ENCODE measurements at regions not wholly inside any gene's neighbourhood (a gene's known extent, or its start where the extent isn't known, plus 50 kb on each side); places are given as distances from the start of the nearest gene placed in this dataset.

GRCh38 chr6:169854083-169854725, 102.8 kb downstream of the ERMARD start:
- Histone ChIP-seq H3K4me3 (ENCODE audit: insufficient read depth, low read depth, low read length) (no peak overlapping the region), H3K27ac (ENCODE audit: low read depth, low read length) (no peak overlapping the region), H3K36me3 (ENCODE audit: insufficient read depth, low read length) (no peaks in the 10 kb centered on the region), H3K9me3 (ENCODE audit: insufficient read depth, low read depth, low read length) (peaks cover 11% of the 10 kb centered on the region), H3K9ac (ENCODE audit: low read length) (no peak overlapping the region), H3K4me2 (ENCODE audit: low read length) (no peak overlapping the region), H2AFZ (ENCODE audit: low read depth, low read length) (no peak overlapping the region), H4K20me1 (ENCODE audit: insufficient read depth, low read length) (no peaks in the 10 kb centered on the region), H3K79me2 (ENCODE audit: insufficient read depth, low read length) (no peaks in the 10 kb centered on the region), H3K27me3 (ENCODE audit: insufficient read depth, low read length) (no peaks in the 10 kb centered on the region), H3K4me1 (ENCODE audit: insufficient read depth, low read length) (peaks cover 10% of the 10 kb centered on the region)
- TF ChIP-seq CTCF (IDR thresholded peaks at IDR 0.05; ENCODE audit: insufficient read depth, low read depth, low read length): no peak
- no peak for TF ChIP-seq EZH2 (IDR thresholded peaks at IDR 0.05; ENCODE audit: insufficient read depth, low read length)
- Mint-ChIP-seq H3K4me3 (ENCODE audit: unreplicated experiment) (no peak overlapping the region), H3K27me3 (ENCODE audit: low read depth, unreplicated experiment) (peaks cover 14% of the 10 kb centered on the region), H3K36me3 (ENCODE audit: low read depth, unreplicated experiment) (peaks cover 5% of the 10 kb centered on the region), H3K9me3 (ENCODE audit: unreplicated experiment) (peaks cover 9% of the 10 kb centered on the region), H3K4me1 (ENCODE audit: low read depth, unreplicated experiment) (peaks cover 3% of the 10 kb centered on the region), H3K27ac (ENCODE audit: unreplicated experiment) (no peak overlapping the region)
- FAIRE-seq: no peak
- DNase-seq (ENCODE audit: low read depth): no peak

GRCh38 chr6:169853196-169854082, 102.0 kb downstream of the ERMARD start:
- peak overlapping the region; percentile 26 for H2AFZ ChIP-seq (ENCODE audit: low read depth, low read length)
- H3K4me2 ChIP-seq (ENCODE audit: low read length): no peak overlapping the region
- H3K27ac ChIP-seq (ENCODE audit: low read depth, low read length): no peak overlapping the region
- H3K4me1 ChIP-seq (ENCODE audit: insufficient read depth, low read length): peaks cover 10% of the 10 kb centered on the region
- no peaks in the 10 kb centered on the region for H3K27me3 ChIP-seq (ENCODE audit: insufficient read depth, low read length)
- H3K9me3 Mint-ChIP-seq (ENCODE audit: unreplicated experiment): peaks cover 9% of the 10 kb centered on the region
- peaks cover 5% of the 10 kb centered on the region for H3K36me3 Mint-ChIP-seq (ENCODE audit: low read depth, unreplicated experiment)
- no peaks in the 10 kb centered on the region for H3K36me3 ChIP-seq (ENCODE audit: insufficient read depth, low read length)
- FAIRE-seq: peak; percentile 55
- H3K79me2 ChIP-seq (ENCODE audit: insufficient read depth, low read length): no peaks in the 10 kb centered on the region
- peaks cover 14% of the 10 kb centered on the region for H3K27me3 Mint-ChIP-seq (ENCODE audit: low read depth, unreplicated experiment)
- TF ChIP-seq EZH2 (IDR thresholded peaks at IDR 0.05; ENCODE audit: insufficient read depth, low read length) (no peak), CTCF (IDR thresholded peaks at IDR 0.05; ENCODE audit: insufficient read depth, low read depth, low read length) (no peak)
- H3K4me3 Mint-ChIP-seq (ENCODE audit: unreplicated experiment): no peak overlapping the region
- no peak overlapping the region for H3K4me3 ChIP-seq (ENCODE audit: insufficient read depth, low read depth, low read length)
- H3K4me1 Mint-ChIP-seq (ENCODE audit: low read depth, unreplicated experiment): peaks cover 3% of the 10 kb centered on the region
- H4K20me1 ChIP-seq (ENCODE audit: insufficient read depth, low read length): no peaks in the 10 kb centered on the region
- H3K9me3 ChIP-seq (ENCODE audit: insufficient read depth, low read depth, low read length): peaks cover 10% of the 10 kb centered on the region
- no peak overlapping the region for H3K27ac Mint-ChIP-seq (ENCODE audit: unreplicated experiment)
- no peak overlapping the region for H3K9ac ChIP-seq (ENCODE audit: low read length)
- DNase-seq (ENCODE audit: low read depth): no peak

Measured in astrocyte (in vitro differentiated cells and primary cell).